Panc1 (cell line): ENCODE measurements at regions not wholly inside any gene's neighbourhood (a gene's known extent, or its start where the extent isn't known, plus 50 kb on each side); places are given as distances from the start of the nearest gene placed in this dataset.

Experiments
- ATAC-seq: fragments of 200-7000 bp; cut with Tn5 transposase; 2 replicates; pipeline ENCODE4 v1.9.1; 2020; ENCODE audit warnings: mild to moderate bottlenecking, moderate library complexity
- BruUV-seq: library from RNA; stranded (reverse); fragments of 400-500 nt; replicated peaks from 2 replicates; lab custom pipeline; 2021; lab: Mats Ljungman, UMichigan
- CTCF ChIA-PET: fragments of 300-600 bp; sonication (Branson Sonifier 250); formaldehyde crosslinking; loops from one replicate; lab custom pipeline; 2022; ENCODE audit warnings: antibody characterized with exemption; lab: Charles Lee
- POLR2A ChIA-PET: fragments of 300-600 bp; sonication (Branson Sonifier 250); formaldehyde crosslinking; loops from one replicate; lab custom pipeline; 2022; ENCODE audit warnings: antibody characterized with exemption; lab: Charles Lee
- DNase-seq: peaks from one replicate; pipeline ENCODE4 v3.0.0-alpha.2; 2010; ENCODE audit warnings: low read depth, low spot score
- H3K27ac ChIP-seq: 2 replicates; pipeline ENCODE4 v1.5.1; 2011; ENCODE audit warnings: mild to moderate bottlenecking, low read length, inconsistent platforms
- H3K27me3 ChIP-seq: fragments of 200-500 bp; sonication (Bioruptor generic); 2 replicates; pipeline ENCODE4 v1.6.0; 2014; ENCODE audit warnings: low read length, inconsistent platforms; ENCODE audit not compliant: control insufficient read depth, insufficient read depth
- H3K36me3 ChIP-seq: fragments of 200-500 bp; sonication (Bioruptor generic); 2 replicates; pipeline ENCODE4 v1.5.1; 2014; ENCODE audit warnings: inconsistent platforms, mild to moderate bottlenecking, low read length, moderate library complexity; ENCODE audit not compliant: control insufficient read depth, insufficient read depth
- H3K4me1 ChIP-seq: 2 replicates; pipeline ENCODE4 v1.5.1; 2011; ENCODE audit warnings: inconsistent platforms, mild to moderate bottlenecking, low read length, moderate library complexity; ENCODE audit not compliant: control insufficient read depth, insufficient read depth
- H3K4me3 ChIP-seq, 2 experiments: 2 replicates each; pipeline ENCODE4 v1.5.1; 2011 to 2012; ENCODE audit warnings: low read depth in 2 of 2, low read length in 2 of 2, mild to moderate bottlenecking in 2 of 2, inconsistent platforms in 1 of 2, moderate library complexity in 1 of 2
- H3K9me3 ChIP-seq: fragments of 200-500 bp; sonication (Bioruptor generic); 2 replicates; pipeline ENCODE4 v1.5.1; 2014; ENCODE audit warnings: low read depth, mild to moderate bottlenecking, inconsistent platforms, low read length, moderate library complexity; ENCODE audit not compliant: control insufficient read depth, insufficient read depth
- CTCF ChIP-seq: fragments of 450-650 bp; IDR thresholded peaks from 2 replicates; pipeline ENCODE4 v1.5.1; 2017; ENCODE audit warnings: mild to moderate bottlenecking
- POLR2AphosphoS5 ChIP-seq: IDR thresholded peaks from 2 replicates; pipeline ENCODE4 v1.6.1; 2012; ENCODE audit warnings: mild to moderate bottlenecking, low read depth, low read length, moderate library complexity
- REST ChIP-seq, 2 experiments: IDR thresholded peaks; 2 replicates each; pipeline ENCODE4 v1.6.1; 2011 to 2012; ENCODE audit warnings: low read depth in 2 of 2, control low read depth in 1 of 2, low read length in 1 of 2, mild to moderate bottlenecking in 1 of 2, moderate library complexity in 1 of 2; ENCODE audit not compliant: insufficient read depth in 1 of 2
- SIN3A ChIP-seq: IDR thresholded peaks from 2 replicates; pipeline ENCODE4 v1.6.1; 2012; ENCODE audit warnings: low read depth, mild to moderate bottlenecking, low read length, moderate library complexity, borderline replicate concordance; ENCODE audit not compliant: insufficient read depth
- TCF7L2 ChIP-seq: IDR thresholded peaks from 2 replicates; pipeline ENCODE4 v1.6.1; 2011; ENCODE audit warnings: mild to moderate bottlenecking, low read depth, low read length, inconsistent platforms
- in situ Hi-C: cut with HindIII; loops from 2 replicates; pipeline ENCODE4 v1.10.0; 2016; ENCODE audit warnings: low sequenced_read_pairs, low pct_unique_long_range_greater_than_20kb
- intact Hi-C: fragments of 100-400 bp; cut with micrococcal nuclease; formaldehyde crosslinking; loops from one replicate; pipeline ENCODE4 v1.10.0; 2022; ENCODE audit not compliant: unreplicated experiment

DNA sequence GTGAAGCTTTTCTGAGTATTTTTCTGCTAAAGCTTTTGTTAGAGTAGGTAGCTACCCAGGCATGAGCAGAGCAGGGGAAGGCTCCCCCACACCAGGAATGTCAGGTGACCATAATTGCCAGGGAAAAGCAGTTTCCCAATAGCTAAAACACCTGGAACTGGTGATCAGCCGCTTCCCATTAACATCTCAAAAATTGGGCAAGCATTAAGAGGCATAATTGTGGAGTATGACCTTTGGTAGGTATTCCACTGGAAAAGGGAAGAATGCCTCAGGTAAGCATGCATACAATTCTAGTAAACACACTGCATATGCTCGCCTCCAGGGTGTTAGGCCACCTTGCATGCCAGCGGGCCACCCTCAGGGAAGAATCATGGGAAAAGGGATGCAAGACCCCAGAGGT is 84.5 kb downstream of the CCR1 start:
- BruUV-seq: no TSS peak
- Histone ChIP-seq H3K9me3 (no peaks in the 10 kb centered on the region), H3K27ac (no peak overlapping the region), H3K4me3 (no peak overlapping the region), H3K27me3 (no peaks in the 10 kb centered on the region; the same call in 1 of the 2 replicates), H3K36me3 (no peaks in the 10 kb centered on the region), H3K4me1 (no peaks in the 10 kb centered on the region)
- intact Hi-C loops: no loop called here
- ChIA-PET CTCF (no interaction called here), POLR2A (no interaction called here)
- no peak for DNase-seq
- ATAC-seq: no peak
- in situ Hi-C loops: no loop called here
- TF ChIP-seq POLR2AphosphoS5 (no peak), SIN3A (no peak), CTCF (no peak), REST (IDR thresholded peaks at IDR 0.05; ENCODE audit: insufficient read depth in 1 of 2, low read depth in 2 of 2, low read length in 1 of 2) (no peak), TCF7L2 (no peak)

GRCh38 chr3:46122091-46122490 is 86.0 kb downstream of the CCR1 start:
- H3K4me1 ChIP-seq: no peaks in the 10 kb centered on the region
- in situ Hi-C loops (no loop called here), intact Hi-C loops (no loop called here)
- DNase-seq (no peak), ATAC-seq (no peak)
- H3K36me3 ChIP-seq: no peaks in the 10 kb centered on the region
- H3K4me3 ChIP-seq: no peak overlapping the region
- H3K27me3 ChIP-seq: no peaks in the 10 kb centered on the region; the same call in 1 of the 2 replicates
- H3K27ac ChIP-seq: no peak overlapping the region
- no TSS peak for BruUV-seq
- H3K9me3 ChIP-seq: no peaks in the 10 kb centered on the region
- ChIA-PET CTCF (no interaction called here), POLR2A (no interaction called here)
- TF ChIP-seq REST (IDR thresholded peaks at IDR 0.05; ENCODE audit: insufficient read depth in 1 of 2, low read depth in 2 of 2, low read length in 1 of 2) (no peak), SIN3A (no peak), CTCF (no peak), POLR2AphosphoS5 (no peak), TCF7L2 (no peak)
